H4 (cell line): ENCODE measurements at regions not wholly inside any gene's neighbourhood (a gene's known extent, or its start where the extent isn't known, plus 50 kb on each side); places are given as distances from the start of the nearest gene placed in this dataset.
"Not testable (repeated sequence)": the region's sequence is repeated elsewhere in the genome, so short reads cannot be mapped to it uniquely, and the experiment has no call there.

Experiments used
- DNase-seq: peaks from one replicate; pipeline ENCODE4 v3.0.0-alpha.2; 2015; ENCODE audit warnings: low spot score

DNA sequence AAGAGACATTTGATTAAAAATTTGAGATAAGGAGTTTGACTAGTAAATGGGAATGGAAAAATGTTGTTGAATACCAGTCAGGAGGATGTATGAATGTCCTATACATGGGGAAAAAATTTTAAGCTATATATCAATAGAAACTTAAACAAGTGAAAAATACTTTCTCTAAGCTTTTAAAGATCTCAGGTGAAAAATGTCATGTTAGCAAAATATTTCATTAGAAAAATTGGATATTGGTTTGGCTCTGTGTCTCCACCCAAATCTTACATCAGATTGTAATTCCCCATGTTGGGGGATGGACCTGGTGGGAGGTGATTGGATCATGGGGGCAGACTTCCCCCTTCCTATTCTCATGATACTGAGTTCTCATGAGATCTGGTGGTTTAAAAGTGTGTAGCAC, 279.6 kb upstream of the CADM2 start:
- no peak for DNase-seq

DNA sequence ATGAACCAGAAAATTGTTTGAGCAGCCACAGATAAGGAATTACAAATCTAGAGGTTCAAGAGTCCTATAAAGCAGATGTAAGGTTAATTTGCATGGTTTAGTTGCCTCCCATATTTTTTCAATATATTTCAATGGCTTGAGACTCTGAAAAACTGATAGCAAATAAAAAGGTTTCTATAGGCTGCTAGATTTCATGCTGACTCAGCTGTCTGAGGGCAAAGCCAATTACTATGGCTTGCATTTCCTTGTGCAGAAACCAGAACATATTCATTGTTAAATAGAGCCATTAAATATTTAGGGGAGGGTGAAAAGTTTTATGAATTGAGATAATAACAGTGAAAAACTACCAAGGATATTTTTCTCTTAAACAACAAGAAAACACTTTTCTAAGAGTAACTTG, 278.1 kb upstream of the CADM2 start:
- no peak for DNase-seq

DNA sequence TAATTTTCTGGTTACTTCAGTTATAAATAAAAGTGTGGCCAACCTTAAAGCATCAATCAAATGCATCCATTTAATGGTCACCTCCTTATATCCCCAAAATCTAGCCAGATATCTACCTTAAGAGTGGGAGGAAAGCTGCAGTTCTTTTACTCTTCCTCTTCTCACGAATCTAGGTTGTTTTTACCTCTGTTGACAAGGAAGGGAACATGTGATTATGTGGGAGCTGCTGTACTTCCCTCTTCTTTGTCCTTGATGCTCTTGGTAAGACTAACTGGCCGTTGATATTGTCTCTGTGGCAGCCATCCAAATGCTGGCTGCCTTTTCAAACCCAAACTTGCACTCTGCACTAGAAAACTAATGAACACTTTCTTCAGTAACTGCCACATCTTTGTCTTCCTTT, 275.3 kb upstream of the CADM2 start:
- DNase-seq = no peak

DNA sequence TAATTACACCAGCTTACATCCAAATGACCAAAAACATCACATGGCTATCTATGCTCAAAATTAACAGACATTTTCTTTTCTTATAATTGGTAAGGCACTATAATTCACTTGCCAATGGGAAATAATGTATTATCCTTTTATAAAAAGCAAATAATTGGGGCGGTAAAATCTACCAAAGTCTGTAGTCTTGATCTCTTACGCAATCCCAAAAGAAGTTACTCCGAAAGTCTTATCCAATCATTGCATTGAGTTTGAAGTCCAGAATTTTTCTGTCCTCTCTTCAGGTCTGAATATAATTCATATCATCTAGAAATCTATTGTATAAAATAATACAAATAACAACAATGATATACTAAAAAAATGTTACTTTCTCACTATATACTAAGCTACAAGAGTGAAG, 273.3 kb upstream of the CADM2 start:
- DNase-seq = no peak

DNA sequence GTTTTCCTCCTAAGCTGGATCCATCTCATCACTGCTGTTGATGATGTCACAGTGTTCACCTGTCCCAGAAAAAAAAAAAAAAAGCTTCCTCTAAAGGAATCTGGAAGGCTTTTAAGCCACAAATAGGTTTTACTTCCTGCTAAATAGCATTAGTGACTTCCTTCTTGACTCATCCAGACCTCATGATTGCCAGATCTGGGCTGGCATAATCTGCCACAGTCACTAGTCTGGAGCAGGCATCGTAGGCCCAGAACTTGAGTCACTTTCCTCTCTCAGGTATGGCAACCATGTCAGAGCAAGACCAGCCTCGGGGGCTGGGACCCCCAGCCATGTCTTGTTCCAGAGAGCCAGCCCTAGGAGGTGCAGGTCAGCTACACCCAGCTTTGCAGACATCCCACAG, 266.5 kb upstream of the CADM2 start:
- no peak for DNase-seq

DNA sequence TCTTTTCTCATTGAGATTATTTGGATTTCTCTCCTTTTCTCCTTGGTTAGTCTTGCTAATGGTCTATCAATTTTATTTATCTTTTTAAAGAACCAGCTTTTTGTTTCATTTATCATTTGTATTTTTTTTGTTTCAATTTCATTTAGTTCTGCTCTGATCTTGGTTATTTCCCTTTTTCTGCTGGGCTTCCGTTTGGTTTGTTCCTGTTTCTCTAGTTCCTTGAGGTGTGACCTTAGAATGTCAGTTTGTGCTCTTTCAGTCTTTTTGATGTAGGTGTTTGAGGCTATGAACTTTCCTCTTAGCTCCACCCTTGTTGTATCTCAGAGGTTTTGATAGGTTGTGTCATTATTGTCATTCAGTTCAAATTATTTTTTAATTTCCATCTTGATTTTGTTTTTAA, 248.5 kb upstream of the CADM2 start:
- not testable (repeated sequence) for DNase-seq

DNA sequence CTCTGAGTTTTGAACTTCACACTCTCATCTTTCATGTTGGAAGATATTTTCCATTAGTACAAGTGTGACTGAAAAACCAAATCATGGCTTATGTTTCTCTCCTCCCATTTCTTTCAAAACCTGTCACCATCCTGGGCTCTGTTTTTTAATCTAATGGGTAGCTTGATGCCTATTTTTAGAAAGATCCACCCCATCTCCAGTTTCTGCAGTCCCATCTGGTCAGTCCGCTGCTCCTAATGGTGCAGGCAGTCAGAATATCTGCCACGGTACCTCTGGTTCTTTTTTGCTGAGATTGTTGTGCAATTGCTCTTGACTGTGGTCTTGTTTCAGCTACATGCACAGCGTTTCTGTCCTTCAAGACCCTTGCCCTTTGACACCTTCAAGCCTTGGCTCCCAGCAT, 240.9 kb upstream of the CADM2 start:
- no peak for DNase-seq

DNA sequence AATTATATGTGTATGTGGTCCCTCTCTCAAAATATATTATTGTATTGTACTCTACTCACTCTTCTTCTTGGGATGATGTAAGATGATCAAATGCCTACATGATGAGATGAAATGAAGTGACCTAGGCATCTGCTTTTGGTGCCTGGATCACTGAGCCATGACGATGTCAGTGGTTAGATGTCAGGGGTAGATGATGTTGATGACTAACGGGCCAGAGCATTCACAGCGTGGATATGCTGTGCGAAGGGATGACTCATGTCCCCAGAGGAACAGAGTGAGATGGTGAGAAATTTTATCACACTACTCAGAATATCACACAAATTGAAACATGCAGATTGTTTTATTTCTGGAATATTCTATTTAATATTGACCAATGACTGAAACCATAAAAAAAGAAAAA, 233.9 kb upstream of the CADM2 start:
- DNase-seq = peak; percentile 59

DNA sequence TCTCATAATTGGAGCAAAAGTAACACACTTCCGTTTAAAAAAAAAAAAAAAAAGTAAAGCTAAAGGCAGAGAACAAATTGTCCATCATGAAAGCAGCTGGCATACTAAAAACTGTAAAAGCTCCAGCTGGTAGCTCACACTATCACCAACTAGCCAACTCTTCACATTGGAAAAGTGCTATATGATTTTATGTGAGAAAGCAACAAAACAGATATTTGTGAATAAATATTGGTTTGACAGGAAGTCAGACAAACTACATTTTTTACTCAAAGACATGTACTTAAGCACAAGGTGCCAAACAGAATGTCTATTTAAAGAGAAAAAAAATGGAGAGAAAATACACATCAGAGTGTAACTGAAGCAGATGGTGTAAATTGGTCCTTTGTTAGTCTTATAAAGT, 231.2 kb upstream of the CADM2 start:
- no peak for DNase-seq

DNA sequence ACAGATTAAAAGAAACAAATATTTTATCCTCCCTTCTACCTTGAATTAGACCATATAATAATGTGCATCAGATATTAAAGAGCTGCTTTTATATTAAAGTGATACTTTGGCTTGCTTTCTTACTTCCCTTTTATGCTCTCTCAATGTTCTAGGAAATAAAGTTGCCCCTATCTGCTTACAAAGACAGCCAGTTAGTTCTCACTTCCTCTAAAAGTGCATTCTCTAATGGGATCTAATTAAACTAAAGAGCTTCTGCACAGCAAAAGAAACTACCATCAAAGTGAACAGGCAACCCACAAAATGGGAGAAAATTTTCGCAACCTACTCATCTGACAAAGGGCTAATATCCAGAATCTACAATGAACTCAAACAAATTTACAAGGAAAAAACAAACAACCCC, 224.1 kb upstream of the CADM2 start:
- DNase-seq = not testable (repeated sequence)

DNA sequence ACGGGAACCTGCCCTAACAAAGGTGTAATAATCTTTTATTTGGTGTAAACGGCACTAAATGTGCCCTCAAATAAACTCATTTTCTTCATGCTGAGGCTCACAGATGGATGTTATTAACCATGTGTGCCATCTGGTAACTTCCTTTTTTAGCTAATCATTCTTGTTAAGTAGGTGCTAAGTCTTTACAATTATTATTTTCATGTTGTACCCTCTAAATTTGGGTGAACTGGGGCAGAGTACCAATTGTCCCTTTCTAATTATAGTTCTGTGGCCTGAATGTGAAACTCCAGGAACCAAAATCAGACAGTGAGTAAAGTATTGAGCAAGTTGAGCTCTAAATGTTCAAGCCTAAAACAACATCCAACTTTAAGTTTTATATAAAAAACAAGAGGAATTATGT, 220.7 kb upstream of the CADM2 start:
- no peak for DNase-seq

DNA sequence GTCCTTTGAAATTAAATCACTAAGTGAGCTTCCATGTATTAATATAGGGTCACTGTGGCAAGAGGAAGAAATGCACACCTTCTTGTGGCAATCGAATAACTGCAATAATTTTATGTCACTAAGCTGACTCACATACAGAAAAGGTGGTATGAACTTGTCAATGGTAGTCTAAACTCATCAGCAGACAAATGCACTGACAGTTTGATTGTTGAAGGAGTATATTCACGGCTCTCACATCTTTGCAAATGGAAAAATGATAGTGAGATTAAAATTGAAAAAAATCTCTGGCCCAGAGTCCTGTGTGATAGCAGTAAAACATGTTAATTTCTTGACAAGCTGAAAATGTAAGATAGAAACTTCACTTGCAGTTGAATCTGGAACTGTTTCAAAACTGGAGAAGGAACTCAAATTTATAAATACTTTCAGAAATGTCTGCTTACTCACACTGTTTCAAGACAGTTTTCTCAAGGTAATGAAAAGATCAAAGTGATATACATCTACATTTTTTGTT, 215.8 kb upstream of the CADM2 start:
- no peak for DNase-seq

DNA sequence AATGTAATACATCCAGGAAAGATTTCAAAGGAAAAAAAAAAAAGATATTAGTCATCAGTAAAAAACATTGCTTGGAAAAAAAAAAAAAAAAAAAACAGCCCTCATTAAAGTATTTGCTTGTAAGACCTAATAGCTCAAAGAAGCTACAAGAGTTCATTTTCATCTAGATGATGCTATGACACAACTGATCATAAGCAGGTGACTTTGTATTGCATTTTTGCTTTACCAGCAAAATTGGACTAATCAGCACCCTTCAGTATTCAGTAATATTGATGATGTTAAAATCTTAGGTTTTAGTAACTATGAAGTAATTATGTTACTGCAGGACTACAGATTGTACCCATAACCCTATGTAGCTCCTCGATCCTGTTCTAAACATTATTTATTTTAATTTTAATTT, 214.7 kb upstream of the CADM2 start:
- DNase-seq = no peak

DNA sequence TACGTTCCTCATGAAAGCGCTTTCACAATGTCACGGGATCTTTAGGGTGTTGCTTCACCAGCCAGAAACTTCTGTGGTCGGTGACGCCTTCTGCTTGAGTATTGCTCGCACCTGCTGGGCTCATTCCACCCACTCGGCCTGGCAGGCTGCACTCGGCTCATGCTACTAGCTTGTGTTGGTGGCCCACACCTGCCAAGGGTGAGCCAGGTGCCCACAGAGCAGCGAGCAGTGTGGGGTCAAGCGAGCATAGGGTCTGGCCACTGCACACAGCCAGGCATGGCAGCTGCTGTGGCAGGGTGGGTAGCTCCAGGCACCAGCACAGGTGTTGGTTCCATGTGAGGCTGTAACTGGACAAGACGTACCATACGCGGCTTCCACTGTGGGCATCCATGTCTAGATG, 202.9 kb upstream of the CADM2 start:
- no peak for DNase-seq

DNA sequence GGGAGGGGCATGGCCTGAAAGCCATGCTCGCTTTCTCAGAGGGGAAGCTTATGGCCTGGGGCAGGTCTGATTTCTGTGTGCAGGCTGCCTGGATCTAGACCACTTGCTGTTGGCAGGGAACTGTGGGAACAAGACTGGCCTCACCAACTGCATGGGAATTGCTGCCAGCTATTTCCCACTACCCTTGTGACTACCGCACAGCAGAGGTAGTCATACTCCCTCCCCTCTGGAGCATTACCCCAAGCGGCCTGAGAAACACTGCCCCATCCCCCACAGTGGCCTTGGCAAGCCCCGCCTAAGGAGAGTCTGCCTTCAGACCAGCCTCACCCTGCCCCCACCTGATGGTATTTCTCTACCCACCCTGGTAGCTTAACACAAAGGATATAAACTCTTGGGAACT, 199.4 kb upstream of the CADM2 start:
- DNase-seq = no peak

DNA sequence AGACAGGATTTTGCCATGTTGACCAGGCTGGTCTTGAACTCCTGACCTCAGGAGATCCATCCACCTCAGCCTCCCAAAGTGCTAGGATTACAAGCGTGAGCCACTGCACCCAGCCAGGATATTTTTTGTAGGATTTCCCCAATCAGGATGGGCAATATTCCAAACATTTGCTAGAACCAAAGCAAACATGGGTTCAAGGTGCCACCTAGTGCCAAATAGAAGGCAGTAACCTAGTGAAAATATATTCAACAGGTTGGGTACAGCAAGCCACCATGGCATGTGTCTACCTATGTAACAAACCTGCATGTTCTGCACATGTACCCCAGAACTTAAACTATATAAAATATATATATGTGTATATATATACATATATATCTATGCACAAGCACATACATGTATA, 185.9 kb upstream of the CADM2 start:
- no peak for DNase-seq

DNA sequence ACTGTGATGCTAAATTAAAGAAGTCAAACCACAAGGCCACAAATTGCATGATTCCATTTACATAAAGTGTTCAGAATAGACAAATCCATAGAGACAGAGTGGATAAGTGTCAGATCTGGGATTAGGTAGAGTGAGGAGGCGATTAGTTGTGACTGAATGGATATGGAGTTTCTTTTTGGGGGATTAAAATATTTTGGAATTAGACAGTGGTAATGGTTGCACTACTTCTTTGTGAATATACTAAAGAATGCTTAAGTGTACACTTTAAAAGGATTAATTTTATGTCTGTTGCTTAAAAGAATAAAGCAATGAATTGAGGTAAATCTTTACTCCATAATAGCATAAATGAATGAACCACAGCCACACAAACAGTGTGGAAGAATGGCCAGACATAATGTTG, 175.5 kb upstream of the CADM2 start:
- no peak for DNase-seq

DNA sequence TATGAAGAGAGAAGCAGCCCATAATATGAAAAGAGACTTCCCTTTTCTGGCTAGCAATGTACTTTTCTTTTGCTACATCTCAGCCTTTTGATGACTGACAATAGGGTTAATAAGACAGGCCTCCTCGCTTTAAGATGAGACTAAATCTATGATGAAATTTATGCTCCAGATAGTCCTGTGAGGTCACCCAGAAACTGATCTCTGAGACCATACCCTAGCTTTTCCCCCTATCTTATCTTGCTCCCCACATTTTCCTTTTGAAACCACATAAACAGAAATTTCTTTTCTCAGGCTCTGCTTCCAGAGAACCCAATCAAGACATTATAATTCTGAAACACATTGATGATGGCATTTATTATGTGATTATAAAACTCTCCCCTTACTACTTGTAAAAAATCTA, 168.8 kb upstream of the CADM2 start:
- DNase-seq = no peak

DNA sequence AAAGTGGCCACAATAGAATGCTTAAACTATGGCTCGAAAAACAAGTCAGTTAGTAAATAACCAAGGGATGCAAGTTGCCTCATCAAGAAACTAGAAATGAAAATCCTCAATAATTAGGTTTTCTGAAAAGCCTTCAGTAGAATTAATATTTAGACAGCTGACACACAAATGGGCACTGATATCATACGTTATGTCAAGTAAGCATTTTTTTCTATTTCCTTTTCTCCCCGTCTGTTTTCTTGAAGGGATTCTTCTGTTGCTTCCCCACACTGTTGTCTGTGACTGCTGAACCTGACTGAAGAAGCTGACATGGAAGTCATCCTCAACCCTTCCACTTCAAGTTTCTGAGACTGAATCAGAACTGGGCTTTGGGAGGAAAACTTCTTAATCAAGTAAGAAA, 151.8 kb upstream of the CADM2 start:
- DNase-seq = no peak

DNA sequence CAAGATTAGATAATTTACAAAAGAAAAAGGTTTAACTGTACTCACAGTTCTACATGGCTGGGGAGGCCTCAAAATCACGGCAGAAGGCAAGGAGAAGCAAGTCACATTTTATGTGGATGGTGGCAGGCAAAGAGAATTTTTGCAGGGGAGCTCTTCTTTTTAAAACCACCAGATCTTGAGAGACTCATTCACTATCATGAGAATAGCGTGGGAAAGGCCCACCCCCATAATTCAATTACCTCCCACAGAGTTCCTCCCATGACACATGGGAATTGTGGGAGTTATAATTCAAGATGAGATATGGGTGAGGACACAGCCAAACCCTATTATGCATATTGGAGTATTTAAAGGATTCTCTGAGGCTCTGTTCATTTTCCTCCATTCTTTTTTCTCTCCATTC, 138.7 kb upstream of the CADM2 start:
- no peak for DNase-seq

DNA sequence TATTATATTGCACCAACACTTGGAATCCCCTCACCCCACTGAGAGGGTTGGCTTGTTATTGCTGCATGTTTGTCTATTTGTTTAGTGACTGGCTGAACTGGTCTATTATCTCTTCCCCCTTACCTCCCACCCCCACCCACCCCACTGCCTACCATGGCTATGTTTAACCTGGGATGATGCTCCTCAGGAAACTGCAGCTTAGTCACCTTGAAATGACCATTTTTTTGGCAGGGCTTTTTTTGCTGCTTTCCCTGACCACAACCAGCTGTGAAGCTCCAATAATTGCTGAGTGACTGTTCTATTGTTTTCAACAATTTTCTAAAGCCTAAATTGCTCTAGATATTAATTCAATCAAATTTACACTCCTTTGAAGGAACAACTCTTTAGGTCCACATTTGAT, 137.9 kb upstream of the CADM2 start:
- DNase-seq = no peak

DNA sequence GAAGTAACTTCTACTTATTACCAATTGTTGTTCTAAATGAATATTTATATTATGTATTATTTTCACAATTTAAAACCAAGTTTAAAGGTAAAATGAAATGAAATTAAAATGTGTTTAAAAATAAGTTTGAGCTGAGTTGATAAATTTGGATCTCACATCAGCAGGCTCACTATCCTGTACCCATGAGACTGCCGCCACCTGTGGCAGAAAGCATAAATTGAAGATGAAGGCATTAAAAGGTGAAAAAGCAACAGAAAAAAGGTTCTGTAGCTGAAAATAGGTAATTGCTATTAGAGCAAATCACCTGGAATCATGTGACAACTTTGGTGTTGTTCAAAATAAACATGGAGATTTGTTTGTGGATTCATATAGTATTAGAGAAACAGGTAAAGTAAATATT, 133.0 kb upstream of the CADM2 start:
- DNase-seq = no peak

DNA sequence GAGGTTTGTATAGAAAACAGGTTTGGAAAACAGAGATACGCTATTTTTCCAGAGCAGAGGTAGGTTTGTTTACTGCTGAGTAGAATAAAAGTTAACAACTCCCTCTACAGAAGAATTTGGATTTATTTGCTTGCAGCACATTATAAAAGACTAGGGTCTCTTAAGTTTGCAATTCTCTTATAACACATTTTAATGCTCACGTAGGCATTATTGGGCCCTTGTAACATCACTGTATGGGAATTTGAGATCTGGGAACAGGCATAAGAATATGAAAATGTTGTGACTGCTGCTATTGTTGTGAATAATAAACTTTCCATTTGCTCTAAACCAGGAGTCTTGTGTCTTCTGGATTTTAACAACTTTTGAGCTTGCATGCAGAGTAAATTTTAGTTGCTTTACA, 128.3 kb upstream of the CADM2 start:
- DNase-seq = no peak

DNA sequence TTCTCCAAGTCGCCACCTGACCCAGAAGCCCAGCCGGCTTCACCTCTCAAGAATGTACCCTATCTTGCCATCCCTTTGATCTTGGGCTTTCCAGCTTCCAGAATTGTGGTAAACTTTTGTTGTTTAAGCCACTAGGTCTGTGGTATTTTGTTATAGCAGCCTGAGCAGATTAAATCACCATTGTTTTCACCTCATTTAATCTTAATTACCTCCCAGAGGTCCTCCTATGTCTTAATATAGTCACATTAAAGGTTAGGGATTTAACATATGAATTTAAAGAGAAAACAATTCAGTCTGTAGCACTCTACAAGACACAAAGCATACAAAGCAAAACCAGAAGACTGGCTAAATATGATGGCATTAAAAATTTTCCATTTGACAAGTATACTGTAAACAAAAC, 123.4 kb upstream of the CADM2 start:
- DNase-seq = no peak

DNA sequence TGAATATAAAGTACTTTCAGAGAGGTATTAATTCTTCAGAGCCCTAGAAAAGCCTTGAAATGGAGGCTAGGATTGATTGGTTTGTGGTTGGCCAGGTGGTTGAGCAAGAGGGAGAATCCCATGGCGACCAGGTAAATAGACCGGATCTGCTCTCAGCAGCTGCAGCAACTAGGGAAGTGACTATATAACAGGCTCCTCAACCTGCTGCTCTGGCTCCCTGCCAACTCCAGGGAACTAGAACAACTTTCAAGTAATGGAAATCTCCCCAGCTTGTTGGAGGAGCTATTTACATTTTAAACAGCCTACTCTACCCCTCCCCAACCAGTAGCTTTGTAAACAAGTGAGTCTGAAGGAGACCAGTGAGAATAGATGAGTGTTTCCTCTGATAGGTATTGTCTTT, 121.8 kb upstream of the CADM2 start:
- no peak for DNase-seq
